Adipocyte (in vitro differentiated cells): ENCODE measurements at regions not wholly inside any gene's neighbourhood (a gene's known extent, or its start where the extent isn't known, plus 50 kb on each side); places are given as distances from the start of the nearest gene placed in this dataset.

Source experiments
- DNase-seq: peaks from one replicate; pipeline ENCODE4 v3.0.0-alpha.2; 2015; ENCODE audit warnings: low read depth
- H3K27me3 ChIP-seq: replicated peaks from 2 replicates; pipeline ENCODE4 v1.7.0; 2013; ENCODE audit warnings: mild to moderate bottlenecking, low read length, moderate library complexity; ENCODE audit not compliant: control insufficient read depth, insufficient read depth
- H3K36me3 ChIP-seq: 2 replicates; pipeline ENCODE4 v1.7.0; 2013; ENCODE audit warnings: low read length, mild to moderate bottlenecking, moderate library complexity; ENCODE audit not compliant: control insufficient read depth, insufficient read depth, severe bottlenecking
- H3K4me1 ChIP-seq: 2 replicates; pipeline ENCODE4 v1.7.0; 2013; ENCODE audit warnings: mild to moderate bottlenecking, low read length, moderate library complexity; ENCODE audit not compliant: control insufficient read depth, insufficient read depth
- H3K4me3 ChIP-seq: 2 replicates; pipeline ENCODE4 v1.7.0; 2013; ENCODE audit warnings: mild to moderate bottlenecking, low read length, moderate library complexity
- H3K9ac ChIP-seq: 2 replicates; pipeline ENCODE4 v1.7.0; 2013; ENCODE audit warnings: mild to moderate bottlenecking, low read length, moderate library complexity
- H3K9me3 ChIP-seq: 2 replicates; pipeline ENCODE4 v1.7.0; 2013; ENCODE audit warnings: mild to moderate bottlenecking, low read length, moderate library complexity; ENCODE audit not compliant: control insufficient read depth

GRCh38 chr6:4675121-4675520 lies 101.1 kb upstream of the CDYL start:
- Histone ChIP-seq H3K27me3 (no peaks in the 10 kb centered on the region), H3K36me3 (no peaks in the 10 kb centered on the region), H3K4me1 (peaks cover 15% of the 10 kb centered on the region), H3K4me3 (no peak overlapping the region), H3K9ac (no peak overlapping the region), H3K9me3 (no peaks in the 10 kb centered on the region)
- no peak for DNase-seq

DNA sequence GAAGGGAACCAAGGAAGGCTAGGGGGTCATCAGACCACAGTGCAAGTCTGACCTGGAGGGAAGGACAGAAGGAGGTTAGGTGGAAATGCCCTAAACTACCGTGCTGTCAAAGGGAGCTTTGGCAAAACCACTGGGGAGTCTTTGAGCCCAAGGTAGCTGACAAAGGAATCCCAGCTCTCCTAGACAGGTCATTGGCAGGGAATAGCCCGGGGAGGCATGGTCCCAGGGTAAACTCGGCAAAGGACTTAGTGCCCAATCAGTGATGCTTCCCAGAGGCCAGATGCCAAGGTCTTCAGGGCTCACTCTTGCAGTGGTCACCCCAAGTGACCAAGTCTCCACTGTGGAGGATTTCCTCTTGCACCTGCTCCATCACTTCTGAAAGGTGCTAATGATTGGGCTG lies 102.3 kb upstream of the CDYL start:
- no peaks in the 10 kb centered on the region for H3K36me3 ChIP-seq
- DNase-seq: no peak
- no peaks in the 10 kb centered on the region for H3K9me3 ChIP-seq
- peaks cover 15% of the 10 kb centered on the region for H3K4me1 ChIP-seq
- H3K4me3 ChIP-seq: no peak overlapping the region
- no peaks in the 10 kb centered on the region for H3K27me3 ChIP-seq
- no peak overlapping the region for H3K9ac ChIP-seq

DNA sequence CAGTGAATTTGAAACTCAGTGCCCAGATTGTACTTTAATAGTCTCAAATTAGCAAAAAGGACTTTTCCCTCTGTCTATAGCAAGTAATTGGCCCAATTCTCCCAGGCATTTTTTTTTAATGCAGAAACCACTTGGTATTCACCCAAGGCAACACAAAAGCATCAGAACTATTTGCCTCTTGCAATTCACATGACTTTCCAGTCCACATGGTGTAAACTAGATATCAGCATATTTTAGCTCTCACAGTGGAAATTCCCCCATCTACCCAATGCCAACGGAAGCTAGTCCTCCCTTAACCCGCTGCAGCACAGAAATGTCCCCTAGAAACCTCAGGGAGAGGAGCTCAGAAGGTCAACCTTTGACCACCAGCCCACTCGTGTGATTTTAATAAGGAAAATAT lies 103.4 kb upstream of the CDYL start:
- peak; percentile 77 for DNase-seq
- peak overlapping the region; percentile 6 for H3K9ac ChIP-seq
- H3K4me3 ChIP-seq: peak overlapping the region; percentile 12
- no peaks in the 10 kb centered on the region for H3K36me3 ChIP-seq
- H3K27me3 ChIP-seq: no peaks in the 10 kb centered on the region
- peaks cover 18% of the 10 kb centered on the region for H3K4me1 ChIP-seq
- no peaks in the 10 kb centered on the region for H3K9me3 ChIP-seq

DNA sequence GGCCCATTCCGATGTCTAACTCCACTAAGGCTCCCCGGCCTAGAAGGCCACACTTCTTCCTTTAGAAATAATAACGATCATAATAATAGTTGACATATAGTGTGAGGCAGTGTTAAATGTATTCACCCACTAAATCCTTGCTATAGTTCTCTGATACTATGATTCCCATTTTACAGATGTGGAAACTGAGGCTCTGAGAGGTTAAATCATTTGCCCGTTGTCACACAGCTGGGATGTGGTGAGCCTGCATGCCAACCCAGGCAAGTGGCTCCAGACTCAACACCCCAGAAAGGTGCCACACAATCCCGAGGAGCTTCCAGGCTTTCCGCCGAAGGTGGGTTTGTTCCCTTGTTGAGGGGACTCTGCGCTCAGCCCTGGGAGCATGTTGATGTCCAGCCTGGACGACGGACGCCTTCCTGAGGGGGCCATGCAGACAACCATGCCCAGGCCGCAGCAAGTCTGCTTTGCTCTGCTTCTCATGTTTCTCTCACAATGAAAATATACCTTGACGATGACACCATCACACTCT lies 104.6 kb upstream of the CDYL start:
- no peak overlapping the region for H3K9ac ChIP-seq
- no peak overlapping the region for H3K4me3 ChIP-seq
- no peak for DNase-seq
- no peaks in the 10 kb centered on the region for H3K36me3 ChIP-seq
- H3K4me1 ChIP-seq: peaks cover 18% of the 10 kb centered on the region
- no peaks in the 10 kb centered on the region for H3K27me3 ChIP-seq
- no peaks in the 10 kb centered on the region for H3K9me3 ChIP-seq

DNA sequence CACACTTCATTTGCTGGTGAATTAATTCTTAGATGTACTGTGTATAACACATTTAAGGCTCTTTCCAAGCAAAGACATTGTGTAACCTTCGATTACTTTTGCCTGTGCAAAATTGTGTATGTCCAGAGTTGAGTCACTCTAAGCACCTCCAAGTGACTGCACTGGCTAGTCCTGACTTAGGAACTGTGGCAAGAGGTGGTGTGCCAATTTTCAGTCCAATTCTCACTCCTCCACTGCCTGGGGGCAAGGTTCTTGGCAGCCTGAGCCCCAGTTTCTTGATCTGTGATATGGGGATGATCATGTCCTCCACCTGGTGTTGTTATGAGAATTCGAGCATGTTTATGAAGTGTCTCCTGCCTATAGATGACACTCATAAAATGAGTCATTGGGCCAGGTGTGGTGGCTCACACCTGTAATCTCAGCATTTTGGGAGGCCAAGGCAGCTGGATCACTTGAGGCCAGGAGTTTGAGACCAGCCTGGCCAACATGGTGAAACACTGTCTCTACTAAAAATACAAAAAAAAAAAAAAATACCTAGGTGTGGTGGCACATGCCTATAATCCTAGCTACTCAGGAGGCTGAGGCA lies 105.3 kb upstream of the CDYL start:
- Histone ChIP-seq H3K36me3 (no peaks in the 10 kb centered on the region), H3K4me3 (no peak overlapping the region), H3K4me1 (peaks cover 18% of the 10 kb centered on the region), H3K9ac (no peak overlapping the region), H3K9me3 (no peaks in the 10 kb centered on the region), H3K27me3 (no peaks in the 10 kb centered on the region)
- DNase-seq: no peak

DNA sequence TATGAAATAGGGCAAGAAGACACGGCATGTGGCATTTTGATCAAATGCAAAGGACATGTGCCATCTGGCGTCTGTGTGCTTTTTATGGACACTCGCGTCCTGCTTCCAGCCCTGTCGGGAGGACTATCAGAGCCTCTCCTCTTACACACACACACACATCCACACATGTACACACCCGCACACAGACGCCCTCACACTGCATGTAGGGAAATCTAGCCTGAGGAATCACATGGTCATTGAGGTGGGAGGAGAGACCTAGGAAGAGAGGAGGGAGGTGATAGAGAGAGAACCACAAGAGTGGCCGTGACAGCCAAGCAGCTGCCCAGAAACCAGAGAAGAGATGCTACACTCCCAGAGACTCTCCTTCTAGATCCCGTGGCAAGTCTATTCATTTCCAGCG lies 105.9 kb upstream of the CDYL start:
- no peaks in the 10 kb centered on the region for H3K9me3 ChIP-seq
- DNase-seq: no peak

GRCh38 chr6:4668271-4669179 lies 107.7 kb upstream of the CDYL start:
- Histone ChIP-seq H3K4me3 (no peak overlapping the region), H3K36me3 (no peaks in the 10 kb centered on the region), H3K27me3 (no peaks in the 10 kb centered on the region), H3K4me1 (peaks cover 30% of the 10 kb centered on the region), H3K9me3 (no peaks in the 10 kb centered on the region), H3K9ac (no peak overlapping the region)
- no peak for DNase-seq

More for the DNA sequence above, 105.9 kb upstream of the CDYL start:
- no peaks in the 10 kb centered on the region for H3K36me3 ChIP-seq
- H3K4me1 ChIP-seq: peaks cover 18% of the 10 kb centered on the region
- H3K27me3 ChIP-seq: no peaks in the 10 kb centered on the region
- H3K9ac ChIP-seq: no peak overlapping the region
- no peak overlapping the region for H3K4me3 ChIP-seq

GRCh38 chr6:4667591-4667990 lies 108.6 kb upstream of the CDYL start:
- Histone ChIP-seq H3K4me1 (peaks cover 22% of the 10 kb centered on the region), H3K36me3 (no peaks in the 10 kb centered on the region), H3K27me3 (no peaks in the 10 kb centered on the region), H3K9ac (no peak overlapping the region), H3K4me3 (no peak overlapping the region), H3K9me3 (no peaks in the 10 kb centered on the region)
- no peak for DNase-seq

- DNase-seq: no peak
- H3K36me3 ChIP-seq: no peaks in the 10 kb centered on the region
- H3K9ac ChIP-seq: no peak overlapping the region
- H3K4me3 ChIP-seq: no peak overlapping the region
- H3K9me3 ChIP-seq: no peaks in the 10 kb centered on the region
- H3K27me3 ChIP-seq: no peaks in the 10 kb centered on the region
- peaks cover 16% of the 10 kb centered on the region for H3K4me1 ChIP-seq
Measured at GRCh38 chr6:4666886-4667513, 109.2 kb upstream of the CDYL start.

- Histone ChIP-seq H3K36me3 (no peaks in the 10 kb centered on the region), H3K27me3 (no peaks in the 10 kb centered on the region), H3K4me3 (no peak overlapping the region), H3K4me1 (peaks cover 16% of the 10 kb centered on the region), H3K9ac (no peak overlapping the region), H3K9me3 (no peaks in the 10 kb centered on the region)
- DNase-seq: peak; percentile 46
Measured at GRCh38 chr6:4665489-4666417, 110.5 kb upstream of the CDYL start.
